GM18861 (cell line): ENCODE measurements at regions not wholly inside any gene's neighbourhood (a gene's known extent, or its start where the extent isn't known, plus 50 kb on each side); places are given as distances from the start of the nearest gene placed in this dataset.

ENCODE experiments used
- ATAC-seq: cut with Tn5 transposase; IDR thresholded peaks from one replicate; pipeline ENCODE4 v1.9.1; 2021; ENCODE audit not compliant: unreplicated experiment

DNA sequence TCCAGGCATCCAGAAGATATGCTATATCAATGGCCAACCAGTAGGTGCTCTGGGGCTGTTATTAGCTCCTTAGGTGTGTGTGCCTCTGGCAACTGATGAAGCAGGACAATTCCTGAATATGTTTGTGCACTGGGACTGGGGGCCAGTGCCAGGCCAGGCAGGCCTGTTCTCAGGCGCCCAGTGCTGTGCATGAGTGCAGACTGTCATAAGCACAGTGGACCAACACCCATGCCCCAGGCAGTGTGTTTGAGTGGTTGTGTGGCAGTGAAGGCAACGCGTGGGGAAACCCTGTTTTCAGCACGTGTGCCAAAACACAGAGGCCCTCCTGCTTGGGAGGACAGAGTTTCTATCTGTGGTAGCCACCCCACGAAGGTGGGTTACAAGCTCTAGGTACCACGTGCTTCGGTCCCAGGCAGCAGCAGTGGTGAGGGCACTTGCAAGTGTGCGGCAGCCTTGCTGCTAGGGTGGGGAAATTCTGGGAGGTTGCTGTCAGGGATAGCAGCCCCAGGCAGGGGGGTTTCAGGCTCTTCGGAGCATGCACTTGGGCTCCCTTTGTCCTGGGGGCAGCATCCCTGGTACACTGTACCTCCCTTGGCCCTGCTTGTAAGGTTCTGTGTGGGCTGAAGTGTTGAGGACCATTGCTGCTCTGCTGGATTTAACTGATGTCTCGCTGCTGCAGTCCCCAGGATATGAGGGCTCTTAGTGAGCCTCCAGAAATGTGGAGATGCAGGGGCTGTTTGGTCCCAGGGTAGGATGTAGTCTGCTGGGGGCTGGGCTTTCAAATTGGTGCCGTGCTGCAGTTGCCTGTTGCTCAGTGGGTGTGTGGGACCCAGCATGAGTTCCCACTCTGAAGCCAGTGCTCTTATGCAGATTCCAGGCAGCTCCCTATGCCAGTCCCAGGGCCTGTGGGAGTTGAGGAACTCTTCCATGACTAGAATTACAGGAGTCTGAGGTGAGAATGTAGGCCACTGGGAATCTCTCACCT, 280.9 kb downstream of the RPRM start:
- no peak for ATAC-seq

DNA sequence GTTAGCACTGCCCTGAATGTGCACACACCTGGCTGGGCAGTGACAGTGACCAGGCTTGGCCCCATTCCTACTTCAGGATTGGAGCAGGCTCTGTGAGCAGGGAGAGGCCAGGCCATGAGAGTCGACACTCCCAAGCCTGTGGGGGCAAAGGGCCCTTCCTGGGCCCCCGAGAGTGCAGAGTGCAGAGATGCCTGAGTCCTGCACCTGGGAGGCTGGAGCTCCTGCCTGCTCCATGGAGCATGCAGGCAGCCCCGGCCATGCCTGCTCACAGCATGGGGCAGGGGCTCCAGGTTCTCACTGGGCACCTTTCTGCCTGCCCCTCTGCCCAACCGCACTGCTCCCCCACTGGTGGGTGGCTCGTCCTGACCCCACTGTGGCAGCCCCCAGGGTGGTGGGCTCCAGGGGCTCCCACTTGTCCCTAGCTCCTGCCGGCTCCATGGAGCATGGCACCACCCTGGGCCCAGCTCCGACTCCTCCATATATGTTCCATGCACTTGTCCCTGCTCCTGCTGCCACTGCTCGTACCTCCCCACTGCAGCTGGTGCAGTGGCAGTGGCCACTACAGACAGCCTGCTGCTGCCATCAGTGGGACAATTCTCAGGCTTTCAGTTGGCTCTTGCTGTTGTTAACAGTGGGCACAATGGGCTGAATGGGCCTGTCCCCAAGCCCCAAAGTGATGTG, 282.0 kb downstream of the RPRM start:
- no peak for ATAC-seq

DNA sequence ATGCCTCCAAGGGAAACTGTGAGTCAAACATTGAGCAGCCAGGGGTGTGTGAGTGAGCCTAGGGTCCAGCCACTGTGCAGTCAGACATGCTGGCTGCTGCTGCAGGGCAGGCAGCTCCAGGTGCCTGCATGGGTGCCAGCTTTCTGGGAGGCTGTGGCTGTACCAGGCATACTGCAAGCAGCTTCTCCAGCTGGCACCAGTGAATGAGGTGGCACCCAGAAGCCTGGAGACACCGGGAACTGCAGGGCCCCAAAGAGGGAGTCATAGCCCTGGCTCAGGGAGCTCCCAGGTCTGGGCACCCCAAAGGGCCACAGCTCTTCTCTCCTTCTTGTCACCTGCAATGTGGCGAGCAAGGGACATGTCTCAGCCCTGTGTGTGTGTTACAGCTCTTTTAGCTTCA, 283.2 kb downstream of the RPRM start:
- no peak for ATAC-seq

DNA sequence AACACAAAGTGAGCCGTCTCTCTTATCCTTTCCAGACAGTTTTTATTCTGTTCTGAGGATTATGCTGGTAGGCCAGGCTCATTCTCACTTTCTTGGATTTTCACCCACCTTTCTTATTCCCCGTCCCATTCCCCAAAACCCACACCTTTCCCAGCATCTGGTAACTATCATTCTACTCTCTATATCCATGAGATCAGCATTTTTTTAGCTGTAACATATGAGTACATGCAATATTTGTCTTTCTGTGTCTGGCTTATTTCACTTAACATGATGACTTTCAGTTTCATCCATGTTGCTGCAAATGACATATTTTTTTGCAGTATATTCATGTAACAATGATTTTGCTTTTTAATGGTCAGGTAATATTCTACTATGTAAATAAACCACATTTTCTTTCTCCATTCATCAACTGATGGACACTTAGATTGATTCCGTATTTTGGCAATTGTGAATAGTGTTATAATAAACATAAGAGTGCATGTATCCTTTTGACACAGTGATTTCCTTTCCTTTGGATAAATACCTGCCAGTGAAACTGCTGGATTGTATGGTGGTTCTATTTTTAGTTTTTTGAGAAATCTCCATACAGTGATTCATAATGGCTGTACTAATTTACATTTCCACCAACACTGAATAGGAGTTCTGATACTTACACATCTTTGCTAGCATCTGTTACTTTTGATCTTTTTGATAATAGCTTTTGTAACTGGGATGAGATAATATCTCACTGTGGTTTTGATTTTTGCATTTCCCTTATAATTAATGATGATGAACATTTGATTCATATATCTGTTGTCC, 289.3 kb downstream of the RPRM start:
- ATAC-seq, result no peak

DNA sequence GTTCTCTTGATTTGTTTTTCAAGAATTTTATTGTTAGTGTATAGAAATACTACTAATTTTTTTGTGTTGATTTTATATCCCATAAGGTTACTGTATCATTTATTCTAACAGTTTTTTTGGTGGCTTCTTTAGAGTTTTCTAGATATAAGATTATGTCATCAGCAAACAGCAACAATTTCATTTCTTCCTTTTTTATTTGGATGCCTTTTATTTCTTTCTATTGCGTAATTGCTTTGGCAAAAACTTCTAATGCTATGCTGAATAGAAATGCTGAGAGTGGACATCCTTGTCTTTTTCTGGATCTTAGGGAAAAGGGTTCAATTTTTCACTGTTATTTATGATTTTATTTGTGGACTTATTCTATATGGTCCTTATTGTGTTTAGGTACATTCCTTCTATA, 298.8 kb downstream of the RPRM start:
- ATAC-seq, result no peak

DNA sequence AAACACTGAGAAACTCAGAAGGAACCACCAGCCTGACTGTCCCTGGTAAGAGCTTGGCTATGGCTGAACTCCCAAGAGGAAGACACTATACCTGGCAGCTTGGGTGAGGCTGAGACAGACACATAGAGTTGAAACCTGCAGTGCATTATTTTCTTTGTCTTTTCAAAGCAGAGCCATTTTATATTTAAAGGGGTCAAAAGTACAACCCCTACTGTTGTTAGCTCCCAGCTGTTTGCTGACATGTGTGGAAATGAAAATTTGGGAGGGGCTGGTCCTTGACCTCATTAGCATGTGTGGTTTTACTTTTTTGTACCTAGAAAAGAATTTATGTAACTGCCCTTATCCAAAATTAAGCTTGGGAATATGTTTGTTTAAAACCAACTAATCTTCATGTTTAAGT, 309.0 kb downstream of the RPRM start:
- ATAC-seq, result no peak

DNA sequence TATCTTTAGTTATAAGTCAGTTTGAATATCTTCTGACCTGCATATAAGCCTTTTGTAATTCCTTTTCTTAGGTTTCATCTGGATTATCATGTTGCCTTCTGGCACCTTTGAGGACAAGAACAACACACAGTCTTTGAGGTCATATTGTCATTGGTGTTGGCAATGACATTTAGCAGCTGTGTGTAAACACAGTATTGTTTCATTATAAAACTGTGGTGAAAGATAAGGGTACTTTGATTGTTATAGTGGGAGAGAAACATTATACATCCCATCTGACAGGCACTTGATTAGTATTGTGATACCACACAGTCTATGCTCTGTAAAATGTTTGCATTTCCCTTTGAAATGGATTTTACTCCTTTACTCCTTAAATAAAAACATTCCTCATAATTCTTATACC, 313.5 kb downstream of the RPRM start:
- no peak for ATAC-seq

DNA sequence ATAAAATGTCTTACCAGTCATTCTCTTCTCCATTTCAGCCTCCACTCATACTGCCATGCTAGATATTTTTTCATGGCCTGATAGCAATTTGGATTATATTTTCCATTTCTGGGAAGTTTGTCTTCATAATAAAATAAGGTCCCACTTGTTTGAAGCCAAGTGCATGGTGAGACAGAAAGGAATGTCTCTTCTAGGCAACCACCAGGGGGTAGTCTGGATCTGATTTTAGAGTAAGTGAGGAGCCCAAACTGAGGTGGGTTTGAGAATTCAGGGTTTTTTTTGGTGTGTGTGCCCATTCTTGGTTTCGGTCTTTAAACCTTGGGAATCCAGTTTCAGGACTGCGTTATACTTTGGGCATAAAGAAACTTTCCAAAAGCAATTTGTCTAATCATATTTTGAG, 315.5 kb downstream of the RPRM start:
- peak; percentile 53 for ATAC-seq

DNA sequence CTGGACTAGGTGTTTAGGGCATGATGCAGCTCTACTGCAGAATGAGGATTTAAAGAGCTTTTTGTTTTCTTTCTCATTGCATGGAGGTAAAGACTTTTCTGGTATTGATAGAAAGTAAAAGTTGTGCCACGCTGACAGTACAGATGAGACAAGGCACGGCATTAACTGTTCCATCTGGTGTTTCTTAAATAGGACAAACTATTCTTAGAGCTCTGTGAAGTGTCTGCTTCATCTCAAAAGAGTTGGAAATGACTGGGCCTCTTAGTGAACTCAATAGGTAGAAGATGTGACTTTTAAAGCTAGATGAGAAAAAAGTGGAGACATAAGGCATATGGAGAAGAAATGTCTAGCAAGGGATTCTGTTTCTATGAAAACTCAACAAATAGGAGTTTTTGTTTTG, 321.8 kb downstream of the RPRM start:
- no peak for ATAC-seq

DNA sequence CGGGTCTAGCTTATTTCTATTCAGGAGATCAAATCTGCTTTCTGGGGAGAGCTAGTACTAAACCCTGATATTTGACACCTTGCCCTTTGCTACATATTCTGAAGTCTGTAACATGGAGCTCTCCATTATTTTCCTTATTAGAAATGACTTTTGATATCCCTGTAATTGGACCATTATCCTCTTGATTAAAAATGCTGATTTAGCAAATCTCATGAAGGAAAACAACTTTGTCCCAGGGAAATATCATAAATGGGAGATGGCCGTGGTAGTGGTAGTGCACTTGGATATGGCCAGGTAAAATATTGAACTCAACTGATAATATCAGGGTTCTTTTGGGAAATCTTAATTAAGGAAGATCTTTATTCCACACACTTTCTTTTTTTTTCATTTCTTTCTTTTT, 326.5 kb downstream of the RPRM start:
- no peak for ATAC-seq

DNA sequence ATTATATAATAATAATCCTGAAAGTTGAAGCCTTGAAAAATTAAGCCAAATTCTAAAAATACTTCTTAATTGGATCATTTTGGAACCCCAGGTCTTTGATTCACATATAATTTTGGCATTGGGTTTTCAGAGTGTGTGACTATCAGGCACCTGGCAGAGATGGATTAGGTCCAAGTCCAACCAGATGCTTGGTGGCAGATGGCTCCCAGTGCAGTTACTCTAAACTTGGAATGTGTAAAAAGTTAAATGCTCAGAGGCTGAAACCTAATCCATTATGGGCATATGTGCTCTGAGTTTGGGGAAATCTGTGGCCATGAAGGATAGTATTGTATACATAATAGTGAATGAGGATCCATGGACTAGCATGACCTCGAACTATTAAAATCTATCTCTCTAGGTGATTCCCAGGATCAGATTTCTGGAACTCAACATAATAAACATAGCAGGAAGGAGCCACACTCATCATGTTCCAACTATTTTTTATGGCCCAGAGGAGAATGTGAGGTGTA, 333.0 kb downstream of the RPRM start:
- ATAC-seq, result no peak

DNA sequence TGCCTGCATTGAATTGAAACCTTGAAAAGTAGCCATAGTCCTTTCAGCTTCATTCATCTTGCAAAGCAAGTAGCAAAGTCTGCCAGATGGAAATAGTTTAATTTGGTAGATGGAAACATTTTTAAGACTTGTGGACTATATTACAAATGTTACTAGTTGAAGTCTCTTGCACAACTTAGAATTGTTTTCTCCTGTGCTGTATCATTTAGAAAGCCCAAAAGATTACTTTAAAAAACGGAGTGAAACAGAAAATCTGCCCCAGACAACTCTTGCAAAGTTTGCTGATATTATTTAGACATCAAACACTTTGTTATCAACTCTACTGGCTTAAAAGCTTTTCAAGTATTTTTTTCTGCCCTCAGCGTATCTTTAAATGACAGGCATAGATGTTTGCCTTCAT, 335.0 kb downstream of the RPRM start:
- no peak for ATAC-seq

DNA sequence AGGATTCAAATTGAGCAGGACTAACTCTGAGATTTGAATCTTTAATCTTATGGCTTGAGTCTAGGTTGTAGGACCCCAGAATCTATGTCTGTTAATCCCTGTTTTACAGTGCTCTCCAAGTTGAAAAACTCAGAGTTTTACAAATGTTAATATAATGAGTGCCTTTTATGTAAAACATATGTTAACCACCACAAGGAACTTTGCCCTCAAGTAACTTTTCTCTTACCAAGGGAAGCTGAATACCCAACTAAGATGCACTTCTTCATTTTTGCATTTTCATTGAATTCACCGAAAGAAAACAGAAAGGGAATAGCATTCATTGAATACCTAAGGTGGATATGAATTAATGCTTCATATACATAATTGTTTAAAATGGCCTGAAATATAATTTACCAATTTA, 338.1 kb downstream of the RPRM start:
- no peak for ATAC-seq

DNA sequence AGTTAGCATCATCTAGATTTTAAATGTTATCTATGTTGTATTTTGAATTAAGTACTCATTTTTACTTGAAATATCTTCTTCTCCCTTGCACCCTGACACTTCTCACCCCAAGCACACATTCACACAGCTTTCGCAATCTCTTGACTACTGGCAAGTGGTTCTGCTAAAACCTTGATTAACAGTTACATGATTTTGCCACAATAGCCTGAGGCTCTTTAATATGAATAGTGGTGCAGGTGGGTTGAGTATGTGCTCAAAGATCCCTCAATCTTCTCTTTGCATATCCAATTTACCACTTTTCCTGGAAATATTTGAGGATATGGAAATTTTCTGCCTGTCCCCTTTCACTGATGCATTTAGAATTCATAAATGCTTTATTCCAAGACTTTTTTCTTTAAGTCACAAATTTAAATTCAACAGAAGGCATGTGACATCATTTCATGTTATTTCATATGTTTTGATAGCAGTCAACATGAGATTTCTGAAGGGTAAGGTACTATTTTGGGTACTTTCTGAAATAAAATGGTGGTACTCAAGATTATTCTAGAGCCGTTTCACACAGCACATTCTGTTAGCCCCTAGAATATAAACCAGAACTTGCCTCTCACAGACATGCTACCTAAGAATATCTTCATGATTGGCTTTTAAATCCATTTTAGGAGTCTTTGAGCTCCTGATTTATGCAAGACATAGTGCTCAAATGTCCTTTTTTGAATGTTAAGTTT, 339.7 kb downstream of the RPRM start:
- no peak for ATAC-seq

DNA sequence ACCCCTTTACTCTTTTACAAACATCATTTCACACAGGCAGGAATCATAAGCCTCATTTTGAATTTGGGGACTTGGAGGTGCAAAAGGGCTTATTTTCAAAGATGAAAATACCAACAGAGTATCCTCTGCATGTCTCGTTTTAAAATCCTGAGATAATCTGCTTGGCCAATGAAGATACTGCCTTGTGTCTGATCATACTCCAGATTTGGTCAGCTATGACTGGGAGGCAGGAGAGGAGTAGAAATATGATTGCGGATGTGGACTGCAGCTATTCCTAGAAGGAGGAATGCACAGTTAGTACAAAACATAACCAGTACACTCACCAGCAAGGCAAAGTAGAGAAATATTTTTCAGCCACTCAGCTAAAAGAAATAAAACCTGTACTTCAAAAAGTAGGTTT, 342.3 kb downstream of the RPRM start:
- ATAC-seq, result no peak

DNA sequence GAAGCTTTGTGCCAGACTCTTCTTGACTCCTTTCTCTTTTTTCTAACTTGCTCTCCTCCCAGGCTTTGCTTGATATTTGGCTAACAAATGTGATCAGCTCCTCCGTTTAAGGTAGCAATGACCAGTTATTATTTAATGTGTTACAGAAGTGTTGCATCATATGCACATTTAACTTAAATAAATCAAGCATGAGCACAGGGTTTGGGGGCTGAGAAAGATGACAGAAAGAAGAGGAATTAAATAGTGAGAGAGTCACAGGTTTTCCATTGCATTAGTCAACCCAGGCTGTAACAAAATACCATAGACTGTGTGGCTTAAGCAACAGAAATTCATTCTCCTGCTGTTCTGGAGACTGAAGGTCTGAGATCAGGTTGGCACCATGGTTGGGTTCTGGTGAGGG, 343.8 kb downstream of the RPRM start:
- no peak for ATAC-seq

DNA sequence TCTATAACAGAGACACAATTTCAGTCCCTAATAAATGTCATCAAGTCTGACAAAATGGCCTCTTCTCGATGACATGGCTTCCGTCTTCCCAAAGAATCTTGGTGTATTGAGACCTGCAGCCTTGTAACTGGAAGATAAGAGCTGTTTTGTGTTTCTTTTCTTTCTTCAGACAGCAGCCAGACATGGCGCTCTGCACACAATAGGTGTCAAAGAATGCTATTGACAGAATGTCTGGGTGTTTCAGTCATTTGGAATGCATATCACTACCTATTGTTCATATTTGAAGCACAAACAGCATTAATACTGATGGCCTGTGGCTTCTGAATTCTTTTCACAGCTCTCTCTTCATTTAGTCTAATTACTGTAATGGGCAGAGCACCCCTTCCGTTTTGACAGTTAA, 344.8 kb downstream of the RPRM start:
- no peak for ATAC-seq

DNA sequence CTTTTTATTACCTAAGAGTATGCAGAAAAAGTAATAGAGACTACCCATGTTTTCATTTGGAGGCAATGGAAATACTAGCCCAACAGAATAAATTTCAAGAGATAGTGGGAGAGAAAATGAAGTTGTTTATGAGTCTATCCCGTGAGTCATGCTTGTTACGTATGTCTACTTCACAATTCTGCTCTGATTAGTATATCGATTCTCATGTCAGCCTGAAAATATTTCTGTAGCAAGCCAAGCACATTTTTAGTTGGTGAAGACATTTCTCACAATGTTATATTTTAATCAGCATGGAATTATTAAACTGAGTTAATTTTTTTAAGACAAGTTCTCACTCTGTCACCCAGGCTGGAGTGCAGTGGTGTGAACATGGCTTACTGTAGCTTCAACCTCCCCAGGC, 346.1 kb downstream of the RPRM start:
- no peak for ATAC-seq

DNA sequence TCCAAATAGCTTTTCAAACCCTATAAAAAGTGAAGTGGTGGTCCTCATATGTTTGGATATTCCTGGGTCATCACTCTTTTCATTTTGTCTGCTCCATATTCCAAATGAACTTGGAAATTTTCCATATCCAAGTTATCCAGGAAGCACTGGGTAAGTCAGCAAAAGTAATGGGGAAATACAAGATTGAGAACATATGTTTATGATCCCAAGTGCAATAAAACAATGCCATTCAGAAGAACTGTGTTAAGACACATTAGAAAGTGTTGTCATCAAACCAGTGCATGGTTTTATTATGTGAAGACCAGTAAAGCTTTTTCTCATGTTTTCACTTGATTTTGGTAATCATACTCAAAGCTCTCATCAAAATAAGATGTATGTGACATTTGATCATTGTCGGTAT, 363.4 kb downstream of the RPRM start:
- ATAC-seq, result no peak

DNA sequence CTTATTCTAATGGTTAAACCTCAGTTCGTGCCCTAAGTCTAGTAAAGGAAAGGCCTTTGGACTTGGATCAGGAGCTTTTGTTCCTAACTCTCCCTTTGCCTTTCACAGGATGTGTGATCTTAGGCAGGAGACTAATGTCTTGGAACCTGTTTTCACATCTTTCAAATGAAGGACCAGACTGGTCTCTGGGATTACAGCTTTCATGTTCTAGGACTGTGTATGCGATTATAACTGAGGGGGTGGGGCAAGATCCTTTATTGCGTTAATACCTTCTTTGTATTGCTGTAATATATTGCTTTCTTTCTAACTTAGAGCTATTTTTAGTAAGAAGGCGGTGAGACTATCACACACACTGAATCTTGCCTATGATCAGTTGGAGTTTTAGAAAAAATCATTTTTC, 368.1 kb downstream of the RPRM start:
- ATAC-seq, result no peak

DNA sequence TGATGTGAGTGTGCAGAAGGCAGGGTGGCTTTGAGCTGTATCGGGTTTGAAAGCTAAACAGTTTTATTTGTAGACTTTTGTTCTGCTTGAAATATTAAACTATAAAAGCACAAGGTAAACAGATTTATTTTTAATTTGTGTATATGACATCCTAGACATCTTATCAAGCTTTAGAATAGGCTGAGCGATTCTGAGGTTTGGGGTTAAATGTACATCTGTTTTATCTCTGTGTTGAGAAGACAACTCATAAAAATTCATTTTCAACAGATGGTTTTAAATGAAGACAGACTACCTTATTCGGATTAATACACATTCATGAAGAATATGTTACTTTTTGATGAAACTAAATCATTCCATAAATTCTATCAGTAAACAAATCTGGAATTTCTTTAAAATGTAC, 368.8 kb downstream of the RPRM start:
- ATAC-seq, result no peak
